Uterus (tissue), 2 donors: ENCODE measurements at regions not wholly inside any gene's neighbourhood (a gene's known extent, or its start where the extent isn't known, plus 50 kb on each side); places are given as distances from the start of the nearest gene placed in this dataset.

Experiments used
- CTCF ChIP-seq, 4 experiments: fragments of 200-600 bp in 2 of 4; fragments of 450-650 bp in 2 of 4; sonication (generic) in 2 of 4; IDR thresholded peaks; one replicate each; pipeline ENCODE4 v1.5.1; 2016 to 2019; ENCODE audit warnings: antibody characterized with exemption in 4 of 4, mild to moderate bottlenecking in 2 of 4, moderate library complexity in 1 of 4
- POLR2A ChIP-seq, 2 donors: fragments of 450-650 bp; IDR thresholded peaks; one replicate each; pipeline ENCODE4 v1.6.1; 2016; ENCODE audit warnings: antibody characterized with exemption in 2 of 2, mild to moderate bottlenecking in 1 of 2, moderate library complexity in 1 of 2

DNA sequence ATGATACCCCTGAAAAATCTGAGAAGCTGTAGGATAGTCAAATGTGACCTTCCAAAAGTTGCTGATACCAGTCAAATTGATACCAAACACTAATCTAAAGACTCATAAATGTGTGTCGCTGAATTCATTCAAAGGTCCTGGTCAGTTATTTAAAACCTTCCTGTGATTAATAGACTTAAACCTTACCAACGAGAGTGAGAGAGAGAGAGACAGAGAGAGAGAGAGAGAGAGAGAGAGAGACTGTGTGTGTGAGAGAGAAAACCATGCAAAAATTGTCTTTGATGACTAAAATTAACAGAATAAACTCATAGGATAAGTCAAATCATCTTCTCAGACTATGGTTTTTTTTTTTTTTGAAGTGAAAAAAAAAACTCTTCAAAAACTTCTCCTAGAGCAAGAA is 370.9 kb upstream of the HS3ST5 start:
- TF ChIP-seq CTCF (IDR thresholded peaks at IDR 0.05) (no peak), POLR2A (IDR thresholded peaks at IDR 0.05) (no peak)
